GM19023 (cell line): ENCODE measurements at regions not wholly inside any gene's neighbourhood (a gene's known extent, or its start where the extent isn't known, plus 50 kb on each side); places are given as distances from the start of the nearest gene placed in this dataset.
"Not testable (repeated sequence)": the region's sequence is repeated elsewhere in the genome, so short reads cannot be mapped to it uniquely, and the experiment has no call there.

Experiments
- ATAC-seq: cut with Tn5 transposase; IDR thresholded peaks from one replicate; pipeline ENCODE4 v1.9.1; 2021; ENCODE audit warnings: mild to moderate bottlenecking, moderate library complexity; ENCODE audit not compliant: unreplicated experiment

DNA sequence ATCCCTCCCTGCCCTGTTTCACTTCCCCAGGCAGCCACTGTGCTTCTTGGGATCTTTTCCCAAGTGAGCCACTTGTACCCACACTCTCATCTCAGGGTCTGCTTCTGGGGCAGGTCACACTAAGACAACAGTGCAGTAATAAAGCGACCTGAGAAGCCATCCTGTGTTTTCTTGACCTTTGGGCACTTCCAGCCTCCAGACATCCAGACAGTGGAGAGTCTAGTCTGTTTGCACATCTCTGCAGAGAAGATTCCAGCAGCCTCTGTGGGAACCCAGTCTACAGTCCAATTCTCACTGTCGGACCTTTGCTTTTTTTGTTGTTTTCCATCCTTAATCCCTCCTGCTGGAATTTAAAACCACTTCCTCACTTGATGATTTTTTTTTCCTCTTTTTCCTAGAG is 50.3 kb upstream of the ATP6AP2 start:
- no peak for ATAC-seq

DNA sequence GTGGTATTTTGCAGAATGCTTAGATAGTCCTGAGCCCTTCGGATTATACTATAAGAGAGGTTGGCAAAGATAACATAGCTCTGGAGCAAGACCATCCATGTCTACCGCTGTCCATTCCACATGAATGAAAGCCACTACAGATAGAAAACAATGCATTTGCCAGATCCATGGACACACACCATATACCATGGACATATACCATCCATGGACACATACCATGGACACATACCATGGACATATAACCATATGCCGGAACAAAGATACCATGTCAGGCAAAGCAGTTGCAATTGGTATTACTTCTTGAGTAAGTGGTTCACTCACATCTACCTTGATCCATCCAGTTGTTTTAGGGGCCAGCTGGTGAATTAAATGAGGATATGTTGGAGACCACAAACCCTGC is 53.2 kb upstream of the ATP6AP2 start:
- no peak for ATAC-seq

GRCh38 chrX:40526412-40526811 is 54.4 kb upstream of the ATP6AP2 start:
- no peak for ATAC-seq

DNA sequence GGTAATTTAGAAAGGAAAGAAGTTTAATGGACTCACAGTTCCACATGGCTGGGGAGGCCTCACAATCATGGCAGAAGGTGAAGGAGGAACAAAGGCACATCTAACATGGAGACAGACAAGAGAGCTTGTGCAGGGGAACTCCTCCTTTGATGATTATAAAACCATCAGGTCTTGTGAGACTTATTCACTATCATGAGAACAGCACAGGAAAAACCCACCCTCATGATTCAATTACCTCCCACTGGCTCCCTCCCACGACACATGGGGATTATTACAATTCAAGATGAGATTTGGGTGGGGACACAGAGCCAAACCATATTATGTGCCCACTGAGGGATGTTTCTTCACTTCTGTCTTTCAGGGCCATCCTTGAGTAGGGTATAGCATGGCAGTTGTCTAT is 54.9 kb upstream of the ATP6AP2 start:
- not testable (repeated sequence) for ATAC-seq

- no peak for ATAC-seq
These were observed 56.3 kb upstream of the ATP6AP2 start for GRCh38 chrX:40524423-40524822.

- no peak for ATAC-seq
These were observed 56.9 kb upstream of the ATP6AP2 start for GRCh38 chrX:40523852-40524251.

DNA sequence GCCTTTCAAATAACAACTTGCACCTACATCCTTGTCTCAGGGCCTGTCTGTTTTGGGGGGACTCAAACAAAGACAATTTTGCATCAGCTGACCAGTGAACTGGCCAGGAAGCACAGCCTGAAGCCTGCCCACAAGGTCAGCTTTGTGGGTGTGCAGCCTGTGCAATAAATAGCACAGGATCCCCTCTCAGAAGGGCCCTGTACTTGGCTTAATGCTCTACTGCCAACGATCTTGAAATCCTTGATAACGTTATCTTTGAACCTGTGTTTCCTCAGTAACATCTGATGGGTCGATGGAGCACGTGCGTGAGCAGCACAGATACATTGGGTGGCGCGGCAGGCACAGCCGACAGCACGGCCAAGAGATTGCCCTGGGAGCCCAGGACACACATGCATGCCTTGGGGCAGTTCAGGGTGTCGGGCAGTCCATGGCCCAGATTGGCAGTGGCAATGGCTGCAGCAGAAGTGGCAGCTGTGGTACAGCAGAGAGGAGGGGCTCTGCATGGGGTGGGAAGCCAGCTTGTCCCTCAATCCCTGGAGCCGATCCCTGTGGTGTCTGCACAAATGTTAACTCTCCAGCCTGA is 58.8 kb upstream of the ATP6AP2 start:
- ATAC-seq = no peak

DNA sequence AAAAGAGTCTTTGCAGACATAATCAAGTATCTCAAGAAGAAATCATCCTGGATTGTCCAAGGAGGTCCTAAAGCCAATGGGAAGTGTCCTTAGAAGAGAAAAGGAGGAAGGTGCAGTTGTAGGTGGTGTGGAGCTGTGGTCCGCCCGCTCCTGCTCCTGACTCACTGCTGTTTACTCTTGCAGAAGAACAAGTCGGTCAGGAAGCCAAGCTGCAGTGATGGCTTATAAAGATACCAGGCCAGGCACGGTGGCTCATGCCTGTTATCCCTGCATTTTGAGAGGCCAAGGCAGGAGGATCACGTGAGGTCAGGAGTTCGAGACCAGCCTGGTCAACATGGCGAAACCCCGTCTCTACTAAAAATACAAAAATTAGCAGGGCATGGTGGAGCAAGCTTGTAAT is 66.4 kb upstream of the ATP6AP2 start:
- ATAC-seq = no peak

- no peak for ATAC-seq
These were observed 66.9 kb upstream of the ATP6AP2 start for GRCh38 chrX:40513835-40514234.

- no peak for ATAC-seq
These were observed 67.8 kb upstream of the ATP6AP2 start for GRCh38 chrX:40513012-40513411.

DNA sequence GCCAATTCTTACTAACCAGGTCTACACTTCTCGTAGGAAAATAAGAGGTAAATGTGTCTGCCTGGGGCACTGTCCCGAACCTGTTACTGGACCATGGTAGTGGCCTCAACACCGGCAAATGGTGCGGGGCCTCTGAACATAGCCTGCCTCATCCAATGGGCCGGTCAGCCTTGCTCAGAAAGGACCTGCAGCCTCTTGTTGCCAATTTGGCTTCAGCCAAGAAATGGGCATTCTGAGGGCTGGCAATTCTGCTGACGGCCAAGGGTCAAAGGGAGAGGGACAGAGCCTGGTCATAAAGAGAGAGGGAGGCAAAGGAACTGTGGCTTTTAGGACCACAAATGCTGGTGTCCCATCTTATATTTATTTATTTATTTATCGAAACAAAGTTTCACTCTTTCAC is 69.5 kb upstream of the ATP6AP2 start:
- no peak for ATAC-seq

- no peak for ATAC-seq
These were observed 72.2 kb upstream of the ATP6AP2 start for GRCh38 chrX:40508560-40508959.

- no peak for ATAC-seq
These were observed 74.4 kb upstream of the ATP6AP2 start for GRCh38 chrX:40506201-40506985.

DNA sequence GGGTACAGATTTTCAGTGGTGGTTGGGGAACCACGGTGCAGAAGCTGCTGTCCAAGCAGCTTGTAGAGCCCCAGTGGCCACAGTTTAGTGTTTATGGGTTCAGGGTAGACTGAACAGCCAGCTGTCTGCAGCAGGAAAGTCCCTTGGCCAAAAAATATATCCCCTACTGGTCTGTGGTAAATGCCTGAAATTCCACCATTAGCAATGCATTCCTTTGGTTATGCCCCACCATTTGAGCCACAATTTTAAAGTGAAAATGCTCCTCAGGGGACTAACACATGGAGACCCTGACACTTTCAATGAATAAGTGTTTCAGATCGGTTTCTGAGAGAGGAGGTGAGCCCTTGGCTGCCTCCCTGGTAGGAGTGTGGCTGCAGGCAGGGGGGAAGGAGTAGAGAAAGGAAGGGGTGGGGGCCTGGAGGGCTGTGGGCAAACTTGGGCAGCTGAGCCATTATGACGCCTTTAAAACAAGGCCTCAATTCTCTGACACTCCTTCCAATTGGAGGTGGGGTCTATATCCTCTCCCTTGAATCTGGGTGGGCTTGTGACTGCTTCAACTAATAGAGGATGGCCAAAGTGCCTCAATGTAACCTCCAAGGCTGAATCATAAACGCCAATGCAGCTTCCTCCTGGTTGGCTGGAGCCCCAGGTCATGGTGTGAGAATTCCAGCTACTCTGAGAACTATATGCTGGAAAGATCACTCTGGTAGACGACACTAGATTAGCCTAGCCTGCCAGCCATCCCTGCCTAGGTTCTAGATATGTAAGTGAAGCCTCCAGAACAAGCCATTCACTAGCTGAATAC is 75.8 kb upstream of the ATP6AP2 start:
- no peak for ATAC-seq

DNA sequence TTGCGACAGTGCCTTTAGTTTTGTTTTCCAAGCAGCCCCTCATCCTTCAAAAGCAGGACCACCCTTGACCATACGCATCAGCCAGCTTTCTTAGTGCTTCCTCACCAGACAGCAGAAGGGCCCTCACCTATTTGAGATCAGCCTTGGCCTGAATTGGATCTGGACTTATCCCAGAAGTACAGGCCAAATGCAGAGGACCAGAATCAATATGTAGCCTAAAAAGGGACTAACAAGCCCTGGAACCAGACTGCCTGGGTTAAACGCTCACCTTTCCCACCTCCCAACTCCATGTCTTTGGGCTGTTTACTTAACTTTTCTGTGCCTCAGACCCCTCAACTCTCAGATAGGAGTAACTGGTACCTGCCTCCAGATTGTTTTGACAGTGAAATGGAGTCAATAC is 77.7 kb upstream of the ATP6AP2 start:
- no peak for ATAC-seq

DNA sequence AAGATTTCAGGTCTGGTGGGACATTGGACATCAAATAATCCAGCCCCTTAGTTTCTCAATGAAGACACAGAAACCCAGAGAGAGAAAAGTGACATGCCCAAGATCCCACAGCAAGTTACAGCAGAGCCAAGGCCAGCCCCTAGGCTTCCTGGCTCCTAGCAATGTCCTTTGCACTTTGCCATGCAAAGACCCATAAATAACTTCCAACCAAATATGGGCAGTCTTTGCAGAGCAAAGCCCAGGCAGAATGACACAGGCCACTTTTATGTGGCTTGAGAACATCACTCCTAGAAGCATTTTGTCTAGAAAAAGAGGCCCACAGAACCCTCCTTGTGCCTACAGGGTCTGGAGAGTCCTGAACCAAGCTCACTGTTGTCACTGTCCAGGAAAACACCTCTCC is 78.1 kb upstream of the ATP6AP2 start:
- ATAC-seq = no peak

DNA sequence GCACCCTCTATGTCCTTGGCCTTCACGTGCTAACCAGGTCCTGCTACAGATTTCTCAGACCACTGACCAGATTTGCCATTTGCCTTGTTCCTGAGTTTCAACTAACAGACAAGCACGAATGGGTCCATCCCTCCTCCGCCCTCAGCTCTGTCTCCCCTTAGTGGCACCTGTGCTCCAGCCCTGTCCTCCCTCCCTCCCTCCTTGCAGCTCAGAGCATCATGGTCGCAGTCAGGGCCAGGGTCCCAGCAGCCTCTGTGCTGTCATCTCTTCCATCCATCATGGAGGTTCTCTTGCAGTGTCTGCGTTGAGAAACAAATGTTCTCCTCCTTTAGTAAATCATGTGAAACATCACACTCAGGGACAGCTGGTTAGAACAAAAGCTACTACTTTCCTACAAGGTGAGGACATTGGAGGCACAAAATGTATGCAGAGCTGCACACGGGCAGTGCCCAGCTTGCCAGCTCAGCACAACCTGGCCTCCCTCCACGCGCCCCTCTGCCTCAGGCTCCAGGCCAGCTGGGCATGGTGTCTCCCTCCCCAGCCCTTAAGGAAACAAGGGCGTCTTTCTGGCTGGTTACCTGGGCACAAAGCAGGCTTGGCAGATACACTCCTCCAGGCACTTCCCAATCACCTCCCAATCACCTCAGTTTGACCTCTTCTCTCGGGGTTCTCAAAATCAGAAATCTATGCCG is 79.5 kb upstream of the ATP6AP2 start:
- ATAC-seq = no peak

GRCh38 chrX:40496728-40497127 is 84.0 kb upstream of the ATP6AP2 start:
- no peak for ATAC-seq

DNA sequence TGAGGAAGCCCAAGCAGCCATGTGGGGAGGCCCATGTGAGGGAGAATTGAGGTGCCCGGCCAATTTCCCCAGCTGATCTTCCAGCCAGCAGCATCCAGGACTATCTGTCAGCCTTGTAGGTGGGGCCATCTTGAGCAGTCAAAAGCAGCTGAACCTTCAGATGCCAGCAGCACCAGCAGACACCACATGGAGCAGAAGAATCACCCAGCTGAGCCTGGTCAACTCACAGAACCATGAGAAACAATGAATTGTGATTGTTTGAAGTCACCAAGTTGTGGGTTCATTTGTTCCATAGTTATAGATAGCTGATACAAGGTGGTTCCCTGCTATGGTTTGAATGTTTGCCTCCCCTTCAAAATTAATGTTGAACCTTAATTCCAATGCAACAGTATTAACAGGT is 85.1 kb upstream of the ATP6AP2 start:
- ATAC-seq = no peak

- ATAC-seq = no peak
These were observed 86.8 kb upstream of the ATP6AP2 start for GRCh38 chrX:40494005-40494404.

DNA sequence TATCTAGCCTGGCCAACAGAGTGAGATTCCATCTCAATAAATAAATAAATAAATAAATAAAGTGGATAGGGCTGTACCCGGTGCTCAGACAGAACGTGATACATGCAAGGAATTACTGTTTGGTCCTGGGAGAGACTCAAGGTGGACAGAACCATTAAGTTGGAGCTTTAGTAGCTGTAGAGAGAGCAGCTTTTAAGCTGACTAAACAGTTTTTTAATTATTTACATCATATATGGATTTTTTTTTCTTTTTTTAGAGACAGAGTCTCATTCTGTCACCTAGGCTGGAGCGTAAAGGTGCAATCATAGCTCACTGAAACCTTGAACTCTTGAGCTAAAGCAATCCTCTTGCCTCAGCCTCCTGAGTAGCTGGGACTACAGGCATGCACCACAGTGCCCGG is 92.5 kb upstream of the ATP6AP2 start:
- ATAC-seq = no peak
